ENCODE measurements at regions not wholly inside any gene's neighbourhood (a gene's known extent, or its start where the extent isn't known, plus 50 kb on each side); places are given as distances from the start of the nearest gene placed in this dataset.

- no peak for TF ChIP-seq CTCFL (IDR thresholded peaks at IDR 0.05; ENCODE audit: borderline replicate concordance, insufficient read depth, low read depth, low read length, poor library complexity, severe bottlenecking)
- TF ChIP-seq POLR2A (conservative IDR thresholded peaks at IDR 0.05): no peak
- TF ChIP-seq FOXA1 (IDR thresholded peaks at IDR 0.05; ENCODE audit: borderline replicate concordance): no peak
- TF ChIP-seq SNAPC5 (CRISPR knock-in tag; IDR thresholded peaks at IDR 0.05): no peak
- TF ChIP-seq TAF15 (IDR thresholded peaks at IDR 0.05; ENCODE audit: low read depth, low read length): no peak
- no peak for TF ChIP-seq ETS2 (tag; IDR thresholded peaks at IDR 0.05; ENCODE audit: borderline replicate concordance, poor library complexity, severe bottlenecking)
- TF ChIP-seq ARID4B (CRISPR knock-in tag; IDR thresholded peaks at IDR 0.05): no peak
Observed at GRCh38 chr3:159418571-159419526, 569.8 kb upstream of the IL12A start (continued).
